Prostate gland (tissue), 2 donors: ENCODE measurements at regions not wholly inside any gene's neighbourhood (a gene's known extent, or its start where the extent isn't known, plus 50 kb on each side); places are given as distances from the start of the nearest gene placed in this dataset.

Experiments used
- DNase-seq: peaks from one replicate; pipeline ENCODE4 v3.0.0-alpha.2; 2019; ENCODE audit warnings: low spot score
- H3K27ac ChIP-seq, 2 donors: fragments of 200-600 bp; sonication (generic); 2 replicates each; pipeline ENCODE4 v1.5.1; 2017 to 2019
- H3K27me3 ChIP-seq: fragments of 200-600 bp; sonication (generic); replicated peaks from 2 replicates; pipeline ENCODE4 v1.5.1; 2019; ENCODE audit not compliant: insufficient read depth
- H3K36me3 ChIP-seq, 2 donors: fragments of 200-600 bp; sonication (generic); 1 replicate in 1 of 2; 2 replicates in 1 of 2; pipeline versions ENCODE4 v1.5.1 to v1.8.1; 2017 to 2019
- H3K4me1 ChIP-seq: fragments of 200-600 bp; sonication (generic); replicated peaks from 2 replicates; pipeline ENCODE4 v1.5.1; 2019
- H3K4me3 ChIP-seq, 2 donors: fragments of 200-600 bp; sonication (generic); 2 replicates each; pipeline ENCODE4 v1.5.1; 2017 to 2019
- H3K9me3 ChIP-seq: fragments of 200-600 bp; sonication (generic); 2 replicates; pipeline ENCODE4 v1.5.1; 2017
- CTCF ChIP-seq, 4 experiments: fragments of 200-600 bp in 2 of 4; fragments of 450-650 bp in 2 of 4; sonication (generic) in 2 of 4; IDR thresholded peaks; 1 replicate in 3 of 4; 2 replicates in 1 of 4; pipeline ENCODE4 v1.5.1; 2016 to 2019; ENCODE audit warnings: antibody characterized with exemption in 4 of 4, mild to moderate bottlenecking in 2 of 4, moderate library complexity in 2 of 4
- POLR2A ChIP-seq: fragments of 450-650 bp; IDR thresholded peaks from one replicate; pipeline ENCODE4 v1.6.1; 2016; ENCODE audit warnings: antibody characterized with exemption, mild to moderate bottlenecking
- POLR2AphosphoS5 ChIP-seq: sonication (generic); formaldehyde crosslinking; IDR thresholded peaks from one replicate; pipeline ENCODE4 v1.6.1; 2017; ENCODE audit warnings: antibody characterized with exemption
- WGBS: methylation state at CpG from one replicate; pipeline ENCODE4 v1.1.5; 2018; 5-methylcytosine and 5-hydroxymethylcytosine counted together
- intact Hi-C: fragments of 100-400 bp; cut with DNase I; formaldehyde crosslinking; loops from one replicate; pipeline ENCODE4 v1.14.2; 2022

- H3K4me1 ChIP-seq = no peaks in the 10 kb centered on the region
- TF ChIP-seq CTCF (IDR thresholded peaks at IDR 0.05) (no peak), POLR2A (no peak), POLR2AphosphoS5 (no peak)
- whole genome bisulfite sequencing = 60% methylated on average over 2 of the region's 2 CpGs
- H3K9me3 ChIP-seq = no peaks in the 10 kb centered on the region
- no peak for DNase-seq
- no peak overlapping the region for H3K4me3 ChIP-seq
- no peak overlapping the region for H3K27ac ChIP-seq
- no peaks in the 10 kb centered on the region for H3K36me3 ChIP-seq
- H3K27me3 ChIP-seq = no peaks in the 10 kb centered on the region
- intact Hi-C loops = no loop called here
These were observed 393.8 kb downstream of the CDH26 start for GRCh38 chr20:60352017-60352416.

GRCh38 chr20:60352596-60352995, 394.4 kb downstream of the CDH26 start:
- Histone ChIP-seq H3K27ac (no peak overlapping the region), H3K9me3 (no peaks in the 10 kb centered on the region), H3K36me3 (no peaks in the 10 kb centered on the region), H3K4me3 (no peak overlapping the region), H3K4me1 (no peaks in the 10 kb centered on the region), H3K27me3 (no peaks in the 10 kb centered on the region)
- intact Hi-C loops = no loop called here
- TF ChIP-seq CTCF (IDR thresholded peaks at IDR 0.05) (no peak), POLR2A (no peak), POLR2AphosphoS5 (no peak)
- WGBS = 95% methylated on average over 6 of the region's 6 CpGs
- DNase-seq = no peak

GRCh38 chr20:60354024-60354580, 395.9 kb downstream of the CDH26 start:
- Histone ChIP-seq H3K27me3 (no peaks in the 10 kb centered on the region), H3K36me3 (no peaks in the 10 kb centered on the region), H3K4me1 (no peaks in the 10 kb centered on the region), H3K9me3 (no peaks in the 10 kb centered on the region), H3K4me3 (no peak overlapping the region), H3K27ac (no peak overlapping the region)
- no peak for DNase-seq
- TF ChIP-seq CTCF (IDR thresholded peaks at IDR 0.05) (no peak), POLR2A (no peak), POLR2AphosphoS5 (no peak)
- 62% methylated on average over 5 of the region's 5 CpGs for WGBS
- intact Hi-C loops = no loop called here

DNA sequence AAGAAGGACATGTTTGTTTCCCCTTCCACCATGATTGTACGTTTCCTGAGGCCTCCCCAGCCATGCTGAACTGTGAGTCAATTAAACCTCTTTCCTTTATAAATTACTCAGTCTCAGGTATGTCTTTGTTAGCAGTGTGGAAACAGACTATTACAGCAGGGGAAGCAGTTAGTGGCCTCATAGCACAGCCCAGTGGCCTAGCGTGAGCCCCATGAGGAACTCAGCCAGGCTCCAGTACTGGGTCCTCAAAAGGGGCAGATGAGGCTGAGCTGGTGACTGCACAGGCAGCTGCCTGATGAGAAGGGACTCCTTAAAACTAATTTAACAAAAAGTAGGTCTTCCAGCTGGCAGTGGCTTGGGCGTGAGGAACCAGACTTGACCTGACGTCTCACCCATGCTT, 399.9 kb downstream of the CDH26 start:
- WGBS = 79% methylated on average over 4 of the region's 4 CpGs
- DNase-seq = no peak
- Histone ChIP-seq H3K27ac (no peak overlapping the region), H3K36me3 (no peaks in the 10 kb centered on the region), H3K27me3 (no peaks in the 10 kb centered on the region), H3K9me3 (no peaks in the 10 kb centered on the region), H3K4me1 (no peaks in the 10 kb centered on the region), H3K4me3 (no peak overlapping the region)
- intact Hi-C loops = no loop called here
- no peak for TF ChIP-seq CTCF (IDR thresholded peaks at IDR 0.05)
- no peak for TF ChIP-seq POLR2A
- TF ChIP-seq POLR2AphosphoS5 = no peak

DNA sequence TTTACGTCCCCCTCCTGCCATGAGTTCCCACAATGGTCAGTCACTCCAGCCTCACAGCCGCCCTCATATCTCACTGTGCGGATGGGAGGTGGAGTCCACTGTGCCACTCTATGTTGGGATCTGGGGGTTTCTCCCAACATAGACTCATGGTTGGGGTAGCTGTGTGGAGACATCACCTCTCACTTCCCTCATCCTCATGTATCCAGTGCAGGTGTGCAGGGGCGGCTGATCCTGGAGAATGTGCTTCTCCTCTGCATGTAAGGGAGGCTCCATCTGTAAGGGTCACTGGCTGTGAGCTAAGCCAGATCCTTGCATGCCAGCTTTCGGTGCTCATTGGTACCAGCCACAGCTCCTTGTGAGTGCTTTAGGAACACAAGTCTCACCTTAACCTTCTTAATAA, 400.8 kb downstream of the CDH26 start:
- intact Hi-C loops = no loop called here
- Histone ChIP-seq H3K27me3 (no peaks in the 10 kb centered on the region), H3K4me3 (no peak overlapping the region), H3K4me1 (no peaks in the 10 kb centered on the region), H3K36me3 (no peaks in the 10 kb centered on the region), H3K9me3 (no peaks in the 10 kb centered on the region), H3K27ac (no peak overlapping the region)
- TF ChIP-seq POLR2A (no peak), CTCF (IDR thresholded peaks at IDR 0.05) (no peak), POLR2AphosphoS5 (no peak)
- WGBS = 82% methylated on average over 5 of the region's 5 CpGs
- DNase-seq = no peak
